ENCODE measurements at regions not wholly inside any gene's neighbourhood (a gene's known extent, or its start where the extent isn't known, plus 50 kb on each side); places are given as distances from the start of the nearest gene placed in this dataset.

DNA sequence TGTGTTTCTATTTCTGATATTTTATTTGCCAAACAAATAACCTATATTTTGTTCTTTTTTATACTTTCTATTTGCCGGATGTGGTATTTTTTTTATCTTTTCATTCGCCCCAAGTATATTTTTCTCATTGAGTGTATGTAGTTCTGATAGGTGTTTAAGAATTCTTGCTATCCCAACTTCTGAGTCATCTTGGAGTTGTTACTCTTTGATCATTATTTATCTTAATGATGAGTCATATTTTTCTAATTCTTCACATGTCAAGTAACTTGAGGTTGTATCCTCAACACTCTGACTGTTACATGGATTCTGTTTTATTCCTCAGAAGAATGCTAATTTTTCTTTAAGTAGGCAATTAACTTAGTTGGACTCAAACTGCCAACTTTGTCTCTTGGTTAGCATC, 498.1 kb downstream of the TLE1 start:
- H3K9me3 ChIP-seq (ENCODE audit: severe bottlenecking) = no peaks in the 10 kb centered on the region
- DNase-seq = no peak
- no peak overlapping the region for H3K4me3 ChIP-seq (ENCODE audit: low read depth, low read length)
- no peaks in the 10 kb centered on the region for H3K36me3 ChIP-seq
- no peak overlapping the region for H3K27ac ChIP-seq
- H3K27me3 ChIP-seq (ENCODE audit: insufficient read depth, low read depth, severe bottlenecking) = no peaks in the 10 kb centered on the region
- TF ChIP-seq, protein P1, sequence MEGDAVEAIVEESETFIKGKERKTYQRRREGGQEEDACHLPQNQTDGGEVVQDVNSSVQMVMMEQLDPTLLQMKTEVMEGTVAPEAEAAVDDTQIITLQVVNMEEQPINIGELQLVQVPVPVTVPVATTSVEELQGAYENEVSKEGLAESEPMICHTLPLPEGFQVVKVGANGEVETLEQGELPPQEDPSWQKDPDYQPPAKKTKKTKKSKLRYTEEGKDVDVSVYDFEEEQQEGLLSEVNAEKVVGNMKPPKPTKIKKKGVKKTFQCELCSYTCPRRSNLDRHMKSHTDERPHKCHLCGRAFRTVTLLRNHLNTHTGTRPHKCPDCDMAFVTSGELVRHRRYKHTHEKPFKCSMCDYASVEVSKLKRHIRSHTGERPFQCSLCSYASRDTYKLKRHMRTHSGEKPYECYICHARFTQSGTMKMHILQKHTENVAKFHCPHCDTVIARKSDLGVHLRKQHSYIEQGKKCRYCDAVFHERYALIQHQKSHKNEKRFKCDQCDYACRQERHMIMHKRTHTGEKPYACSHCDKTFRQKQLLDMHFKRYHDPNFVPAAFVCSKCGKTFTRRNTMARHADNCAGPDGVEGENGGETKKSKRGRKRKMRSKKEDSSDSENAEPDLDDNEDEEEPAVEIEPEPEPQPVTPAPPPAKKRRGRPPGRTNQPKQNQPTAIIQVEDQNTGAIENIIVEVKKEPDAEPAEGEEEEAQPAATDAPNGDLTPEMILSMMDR (IDR thresholded peaks at IDR 0.05; ENCODE audit: low read depth, low read length) = no peak

DNA sequence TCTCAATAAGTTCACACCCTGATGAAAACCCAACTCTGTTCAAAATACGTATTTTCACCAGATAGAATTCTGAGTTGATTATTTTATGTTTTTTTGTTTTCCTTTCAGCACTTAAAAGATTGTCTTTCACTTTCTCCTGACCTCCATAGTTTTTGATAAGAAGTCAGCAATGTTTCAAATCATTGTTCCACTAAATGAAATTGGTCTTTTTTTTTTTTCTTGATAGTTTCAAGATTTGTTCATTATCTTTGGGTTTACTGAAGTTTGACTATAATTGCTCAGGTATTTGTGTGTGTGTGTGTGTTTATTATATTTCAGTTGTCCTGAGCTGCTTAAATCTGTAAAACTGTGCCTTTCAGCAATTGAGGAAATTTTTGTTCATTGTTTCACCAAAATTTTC, 498.7 kb downstream of the TLE1 start:
- DNase-seq = no peak
- Histone ChIP-seq H3K4me3 (ENCODE audit: low read depth, low read length) (no peak overlapping the region), H3K36me3 (no peaks in the 10 kb centered on the region), H3K9me3 (ENCODE audit: severe bottlenecking) (no peaks in the 10 kb centered on the region), H3K27me3 (ENCODE audit: insufficient read depth, low read depth, severe bottlenecking) (no peaks in the 10 kb centered on the region), H3K27ac (no peak overlapping the region)
- TF ChIP-seq, protein P1 (IDR thresholded peaks at IDR 0.05; ENCODE audit: low read depth, low read length) = no peak

DNA sequence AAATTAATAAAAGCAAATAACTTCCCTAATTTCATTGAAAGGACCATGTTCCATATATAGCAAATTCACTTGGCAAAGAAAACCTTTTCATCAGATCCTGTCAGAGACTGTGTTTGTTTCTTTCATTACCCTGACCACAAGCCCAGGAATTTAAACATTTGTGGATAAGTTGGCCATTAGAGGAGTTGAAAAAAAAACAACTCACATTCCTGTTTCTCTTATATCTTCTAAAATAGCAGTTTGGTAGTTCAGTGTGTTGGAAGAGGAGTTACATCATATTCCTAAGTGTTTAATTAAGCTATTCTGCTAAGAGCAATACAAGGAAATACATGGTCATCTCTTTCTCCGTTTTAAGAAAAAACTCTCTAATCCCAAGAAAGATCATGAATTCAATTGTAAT, 505.6 kb downstream of the TLE1 start:
- Histone ChIP-seq H3K27me3 (ENCODE audit: insufficient read depth, low read depth, severe bottlenecking) (no peaks in the 10 kb centered on the region), H3K4me3 (ENCODE audit: low read depth, low read length) (no peak overlapping the region), H3K9me3 (ENCODE audit: severe bottlenecking) (no peaks in the 10 kb centered on the region), H3K36me3 (no peaks in the 10 kb centered on the region), H3K27ac (no peak overlapping the region)
- TF ChIP-seq, protein P1 (IDR thresholded peaks at IDR 0.05; ENCODE audit: low read depth, low read length) = no peak
- no peak for DNase-seq

DNA sequence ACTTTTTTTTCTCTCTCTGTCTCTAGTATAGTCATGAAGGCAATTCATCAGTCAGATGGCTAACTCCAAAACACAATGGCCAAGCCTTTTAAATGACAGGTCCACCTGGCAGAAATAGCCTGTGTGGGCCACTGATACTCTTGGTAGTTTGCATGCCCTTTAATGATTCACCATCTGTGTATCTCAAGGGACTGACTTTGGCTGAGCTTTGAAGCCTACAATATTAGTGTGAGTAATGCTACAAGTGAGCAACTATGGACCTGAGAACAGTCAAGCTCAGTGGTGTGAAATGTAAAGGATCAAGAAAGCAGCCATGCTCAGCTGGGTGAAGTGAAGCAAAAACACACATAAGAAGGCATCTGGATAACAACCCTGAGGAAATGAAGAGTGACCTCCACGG, 506.9 kb downstream of the TLE1 start:
- no peaks in the 10 kb centered on the region for H3K27me3 ChIP-seq (ENCODE audit: insufficient read depth, low read depth, severe bottlenecking)
- no peaks in the 10 kb centered on the region for H3K9me3 ChIP-seq (ENCODE audit: severe bottlenecking)
- DNase-seq = no peak
- H3K4me3 ChIP-seq (ENCODE audit: low read depth, low read length) = no peak overlapping the region
- TF ChIP-seq, protein P1 (IDR thresholded peaks at IDR 0.05; ENCODE audit: low read depth, low read length) = no peak
- H3K36me3 ChIP-seq = no peaks in the 10 kb centered on the region
- no peak overlapping the region for H3K27ac ChIP-seq

DNA sequence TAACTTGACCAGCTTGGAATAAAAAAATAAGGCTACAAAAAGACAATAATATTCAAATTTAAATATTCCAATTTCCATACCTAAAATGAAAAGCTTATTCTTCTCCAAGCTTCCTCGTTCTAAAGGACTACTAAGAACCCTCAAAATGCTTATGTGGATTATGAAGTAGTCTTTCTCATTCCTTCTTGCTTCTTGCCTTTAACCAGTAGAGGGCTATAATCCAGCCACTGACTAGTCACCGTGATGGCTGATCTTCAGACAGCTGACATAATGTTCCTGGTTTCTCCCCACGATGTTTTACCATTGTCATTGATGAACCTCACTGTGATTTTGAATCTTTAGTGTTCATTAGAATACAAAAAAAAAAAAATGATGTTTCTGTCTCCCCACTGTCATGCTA, 515.3 kb downstream of the TLE1 start:
- TF ChIP-seq, protein P1 (IDR thresholded peaks at IDR 0.05; ENCODE audit: low read depth, low read length) = peak; percentile 32; the same call in 1 of the 2 replicates
- H3K27ac ChIP-seq = no peak overlapping the region
- no peak for DNase-seq
- no peak overlapping the region for H3K4me3 ChIP-seq (ENCODE audit: low read depth, low read length)
- H3K27me3 ChIP-seq (ENCODE audit: insufficient read depth, low read depth, severe bottlenecking) = no peaks in the 10 kb centered on the region
- no peaks in the 10 kb centered on the region for H3K36me3 ChIP-seq
- no peaks in the 10 kb centered on the region for H3K9me3 ChIP-seq (ENCODE audit: severe bottlenecking)

DNA sequence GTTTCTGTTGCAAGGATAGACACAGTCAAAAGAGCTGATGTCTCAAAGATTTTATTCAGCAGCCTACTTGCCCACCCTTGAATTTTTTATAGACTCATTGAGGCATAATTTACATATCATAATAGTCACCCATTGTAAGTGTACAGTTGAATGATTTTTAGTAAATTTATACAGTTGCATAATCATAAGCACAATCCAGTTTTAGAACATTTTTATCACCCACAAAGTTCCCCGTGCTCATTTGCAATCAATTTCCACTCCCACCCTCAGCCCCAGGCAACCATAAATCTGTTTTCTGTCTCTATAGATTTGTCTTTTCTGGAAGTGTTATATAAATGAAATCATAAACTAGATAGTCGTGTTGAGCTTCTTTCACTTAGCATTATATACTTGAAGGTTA, 517.7 kb downstream of the TLE1 start:
- no peak for DNase-seq
- Histone ChIP-seq H3K36me3 (no peaks in the 10 kb centered on the region), H3K27ac (no peak overlapping the region), H3K9me3 (ENCODE audit: severe bottlenecking) (peaks cover 3% of the 10 kb centered on the region), H3K27me3 (ENCODE audit: insufficient read depth, low read depth, severe bottlenecking) (no peaks in the 10 kb centered on the region), H3K4me3 (ENCODE audit: low read depth, low read length) (no peak overlapping the region)
- TF ChIP-seq, protein P1 (IDR thresholded peaks at IDR 0.05; ENCODE audit: low read depth, low read length) = no peak

All from WERI-Rb-1 (cell line).